ENCODE measurements at regions not wholly inside any gene's neighbourhood (a gene's known extent, or its start where the extent isn't known, plus 50 kb on each side); places are given as distances from the start of the nearest gene placed in this dataset.

DNA sequence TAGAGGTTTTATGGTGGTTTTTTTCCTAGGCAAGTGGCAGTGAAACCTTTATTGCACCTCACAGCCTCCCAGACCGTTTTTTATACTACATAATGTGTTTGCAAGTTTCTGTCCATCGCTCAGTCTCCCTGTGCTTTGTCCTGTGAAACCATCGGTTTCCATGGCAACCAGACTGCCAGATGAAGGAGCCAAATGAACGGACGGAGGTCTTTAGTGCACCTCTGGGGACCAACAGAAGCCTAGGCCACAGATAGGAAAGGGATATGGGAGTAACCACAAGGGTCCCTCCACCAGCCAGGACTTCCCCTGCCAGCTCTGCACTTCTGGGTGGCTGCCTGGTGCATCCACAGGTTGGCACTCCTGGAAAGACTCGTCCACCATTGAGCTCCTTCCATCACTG lies 165.0 kb downstream of the CHST1 start:
- no peak overlapping the region for H2AK5ac ChIP-seq (ENCODE audit: low read length, severe bottlenecking)
- peaks cover 5 to 38% of the 10 kb centered on the region in 2 experiments for H3K27me3 ChIP-seq (ENCODE audit: control insufficient read depth in 1 of 2, insufficient read depth in 1 of 2, low read length in 2 of 2)
- no peak overlapping the region for H2BK12ac ChIP-seq (ENCODE audit: low read length in 2 of 2)
- H3K4ac ChIP-seq (ENCODE audit: low read depth in 1 of 2, low read length in 2 of 2): no peak overlapping the region
- H2BK15ac ChIP-seq (ENCODE audit: low read depth, poor library complexity, severe bottlenecking): no peak overlapping the region
- H2BK5ac ChIP-seq (ENCODE audit: low read depth, low read length, poor library complexity, severe bottlenecking): no peak overlapping the region
- no peak overlapping the region for H4K8ac ChIP-seq (ENCODE audit: low read length)
- H3K79me1 ChIP-seq (replicated peaks; ENCODE audit: low read length, poor library complexity, severe bottlenecking): no peaks in the 10 kb centered on the region
- no peak overlapping the region for H3K18ac ChIP-seq (ENCODE audit: low read depth in 1 of 2, low read length in 2 of 2)
- no peak overlapping the region for H3K14ac ChIP-seq (ENCODE audit: low read length in 2 of 2)
- H2BK120ac ChIP-seq (ENCODE audit: low read depth, low read length): no peak overlapping the region
- H3K9me3 ChIP-seq (ENCODE audit: control insufficient read depth, low read length): peaks cover 8% of the 10 kb centered on the region
- no peak overlapping the region for H3K27ac ChIP-seq (ENCODE audit: low read length, poor library complexity, severe bottlenecking)
- H3K4me2 ChIP-seq (ENCODE audit: low read length, poor library complexity, severe bottlenecking): no peak overlapping the region
- no peak overlapping the region for H4K91ac ChIP-seq (ENCODE audit: low read length)
- WGBS: 50% methylated on average over 6 of the region's 6 CpGs
- no peak overlapping the region for H3K9ac ChIP-seq (ENCODE audit: low read length)
- no peaks in the 10 kb centered on the region for H3K36me3 ChIP-seq (ENCODE audit: control insufficient read depth in 1 of 2, insufficient read depth in 2 of 2, low read depth in 1 of 2, low read length in 2 of 2)
- H3K4me1 ChIP-seq (ENCODE audit: control insufficient read depth, insufficient read depth, low read depth, low read length): peaks cover 4% of the 10 kb centered on the region
- DNase-seq: no peak
- H3K23ac ChIP-seq (ENCODE audit: low read length in 2 of 2): no peak overlapping the region
- H2AFZ ChIP-seq (ENCODE audit: low read depth, low read length): no peak overlapping the region
- H3K4me3 ChIP-seq (ENCODE audit: insufficient read depth in 1 of 2, low read depth in 1 of 2, low read length in 2 of 2): no peak overlapping the region

DNA sequence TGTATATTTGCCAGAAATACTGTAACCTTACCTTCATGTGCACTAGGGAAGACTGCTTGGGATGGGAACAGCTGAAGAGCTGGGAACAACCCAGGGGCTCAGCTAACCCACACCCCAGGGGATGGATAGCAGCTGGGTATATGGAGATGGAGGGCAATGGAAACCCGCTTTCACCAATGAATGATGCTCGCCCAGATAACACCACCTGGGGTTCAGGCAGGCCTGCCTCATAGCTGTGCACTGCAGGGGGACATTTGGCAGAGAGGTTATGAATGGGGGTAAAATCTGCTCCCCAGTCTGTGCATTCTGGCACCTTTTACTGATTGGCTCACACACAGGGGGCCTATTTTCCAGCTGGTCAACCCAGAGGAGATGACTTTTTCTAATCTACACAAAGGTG lies 170.7 kb downstream of the CHST1 start:
- no peak overlapping the region for H3K4ac ChIP-seq (ENCODE audit: low read depth in 1 of 2, low read length in 2 of 2)
- WGBS: 85% methylated on average over 2 of the region's 2 CpGs
- no peak overlapping the region for H3K23ac ChIP-seq (ENCODE audit: low read length in 2 of 2)
- H3K27ac ChIP-seq (ENCODE audit: low read length, poor library complexity, severe bottlenecking): no peak overlapping the region
- H2AFZ ChIP-seq (ENCODE audit: low read depth, low read length): no peak overlapping the region
- H2BK120ac ChIP-seq (ENCODE audit: low read depth, low read length): no peak overlapping the region
- no peaks in the 10 kb centered on the region for H3K36me3 ChIP-seq (ENCODE audit: control insufficient read depth in 1 of 2, insufficient read depth in 2 of 2, low read depth in 1 of 2, low read length in 2 of 2)
- H3K9ac ChIP-seq (ENCODE audit: low read length): no peak overlapping the region
- no peak for DNase-seq
- H2BK12ac ChIP-seq (ENCODE audit: low read length in 2 of 2): no peak overlapping the region
- H3K27me3 ChIP-seq (ENCODE audit: control insufficient read depth in 1 of 2, insufficient read depth in 1 of 2, low read length in 2 of 2): peaks cover 23 to 70% of the 10 kb centered on the region in 2 experiments
- H3K9me3 ChIP-seq (ENCODE audit: control insufficient read depth, low read length): peaks cover 12% of the 10 kb centered on the region
- H2BK15ac ChIP-seq (ENCODE audit: low read depth, poor library complexity, severe bottlenecking): no peak overlapping the region
- H3K4me3 ChIP-seq (ENCODE audit: insufficient read depth in 1 of 2, low read depth in 1 of 2, low read length in 2 of 2): no peak overlapping the region
- no peak overlapping the region for H2AK5ac ChIP-seq (ENCODE audit: low read length, severe bottlenecking)
- no peak overlapping the region for H3K4me2 ChIP-seq (ENCODE audit: low read length, poor library complexity, severe bottlenecking)
- no peaks in the 10 kb centered on the region for H3K79me1 ChIP-seq (replicated peaks; ENCODE audit: low read length, poor library complexity, severe bottlenecking)
- no peak overlapping the region for H3K18ac ChIP-seq (ENCODE audit: low read depth in 1 of 2, low read length in 2 of 2)
- H2BK5ac ChIP-seq (ENCODE audit: low read depth, low read length, poor library complexity, severe bottlenecking): no peak overlapping the region
- H4K8ac ChIP-seq (ENCODE audit: low read length): no peak overlapping the region
- H4K91ac ChIP-seq (ENCODE audit: low read length): no peak overlapping the region
- no peak overlapping the region for H3K14ac ChIP-seq (ENCODE audit: low read length in 2 of 2)
- H3K4me1 ChIP-seq (ENCODE audit: control insufficient read depth, insufficient read depth, low read depth, low read length): no peaks in the 10 kb centered on the region

DNA sequence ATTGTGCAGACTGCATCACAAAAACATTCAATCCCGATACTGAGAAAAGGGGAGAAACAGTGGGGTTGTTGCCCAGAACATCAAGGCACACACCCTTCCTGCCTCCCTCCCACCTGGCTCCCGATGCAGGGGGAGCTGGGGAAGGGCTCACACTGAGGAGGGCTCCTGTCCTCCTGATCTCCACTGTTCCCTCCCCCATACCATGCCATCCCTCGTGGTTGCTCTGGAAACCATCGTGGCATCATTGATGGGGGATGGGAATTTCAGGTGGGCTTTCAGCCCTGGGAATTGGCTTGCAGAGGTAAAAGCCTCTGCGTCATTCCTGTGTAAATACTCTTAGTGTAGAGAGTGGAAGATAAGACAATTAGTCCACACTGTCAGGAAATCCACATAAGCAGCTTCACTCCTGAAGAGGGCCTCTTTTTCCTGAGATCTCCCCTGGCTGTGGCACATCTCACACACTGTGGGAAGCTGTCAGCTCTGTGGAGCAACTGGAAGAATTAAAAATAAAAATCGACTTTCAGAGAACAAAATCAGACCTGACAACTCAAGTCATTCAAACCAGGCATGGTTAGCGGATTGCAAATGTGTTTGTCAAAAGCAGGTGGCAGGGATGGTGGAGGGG lies 176.0 kb downstream of the CHST1 start:
- Histone ChIP-seq H2BK12ac (ENCODE audit: low read length in 2 of 2) (no peak overlapping the region), H2AK5ac (ENCODE audit: low read length, severe bottlenecking) (no peak overlapping the region), H4K91ac (ENCODE audit: low read length) (no peak overlapping the region), H3K27me3 (ENCODE audit: control insufficient read depth in 1 of 2, insufficient read depth in 1 of 2, low read length in 2 of 2) (peaks cover 20 to 90% of the 10 kb centered on the region in 2 experiments), H2AFZ (ENCODE audit: low read depth, low read length) (no peak overlapping the region), H3K36me3 (ENCODE audit: control insufficient read depth in 1 of 2, insufficient read depth in 2 of 2, low read depth in 1 of 2, low read length in 2 of 2) (no peaks in the 10 kb centered on the region), H3K14ac (ENCODE audit: low read length in 2 of 2) (no peak overlapping the region), H3K79me1 (replicated peaks; ENCODE audit: low read length, poor library complexity, severe bottlenecking) (no peaks in the 10 kb centered on the region), H3K4me3 (ENCODE audit: insufficient read depth in 1 of 2, low read depth in 1 of 2, low read length in 2 of 2) (no peak overlapping the region), H2BK120ac (ENCODE audit: low read depth, low read length) (no peak overlapping the region), H3K9me3 (ENCODE audit: control insufficient read depth, low read length) (peaks cover 12% of the 10 kb centered on the region), H3K18ac (ENCODE audit: low read depth in 1 of 2, low read length in 2 of 2) (no peak overlapping the region), H2BK5ac (ENCODE audit: low read depth, low read length, poor library complexity, severe bottlenecking) (no peak overlapping the region), H2BK15ac (ENCODE audit: low read depth, poor library complexity, severe bottlenecking) (no peak overlapping the region), H3K4me2 (ENCODE audit: low read length, poor library complexity, severe bottlenecking) (no peak overlapping the region), H3K4me1 (ENCODE audit: control insufficient read depth, insufficient read depth, low read depth, low read length) (no peaks in the 10 kb centered on the region), H3K23ac (ENCODE audit: low read length in 2 of 2) (no peak overlapping the region), H3K27ac (ENCODE audit: low read length, poor library complexity, severe bottlenecking) (no peak overlapping the region), H3K9ac (ENCODE audit: low read length) (no peak overlapping the region), H4K8ac (ENCODE audit: low read length) (no peak overlapping the region), H3K4ac (ENCODE audit: low read depth in 1 of 2, low read length in 2 of 2) (no peak overlapping the region)
- WGBS: 67% methylated on average over 5 of the region's 7 CpGs
- DNase-seq: no peak

DNA sequence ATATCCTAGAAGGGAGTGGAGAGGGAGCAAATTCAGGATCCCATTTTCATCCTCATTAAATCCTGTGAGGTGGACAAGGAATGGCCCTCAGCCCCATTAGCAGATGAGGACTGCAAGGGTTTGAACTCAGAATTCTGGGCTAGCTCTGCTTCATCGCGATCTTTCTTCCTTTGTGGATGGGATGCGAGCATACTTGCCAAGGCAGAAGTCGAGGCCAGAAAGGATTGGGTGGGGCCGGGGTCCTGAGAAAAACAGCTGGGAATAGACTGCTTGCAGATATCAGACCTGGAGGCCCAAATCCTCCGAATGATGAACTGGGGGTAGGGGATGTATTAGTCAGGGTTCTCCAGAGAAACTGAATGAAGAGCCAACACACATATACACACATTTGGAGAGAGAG lies 179.0 kb downstream of the CHST1 start:
- H3K9me3 ChIP-seq (ENCODE audit: control insufficient read depth, low read length): no peaks in the 10 kb centered on the region
- H3K23ac ChIP-seq (ENCODE audit: low read length in 2 of 2): no peak overlapping the region
- WGBS: 95% methylated on average over 5 of the region's 6 CpGs
- no peak overlapping the region for H3K9ac ChIP-seq (ENCODE audit: low read length)
- H3K4me2 ChIP-seq (ENCODE audit: low read length, poor library complexity, severe bottlenecking): no peak overlapping the region
- no peak for DNase-seq
- H2BK12ac ChIP-seq (ENCODE audit: low read length in 2 of 2): no peak overlapping the region
- H3K4ac ChIP-seq (ENCODE audit: low read depth in 1 of 2, low read length in 2 of 2): no peak overlapping the region
- H2AFZ ChIP-seq (ENCODE audit: low read depth, low read length): no peak overlapping the region
- no peak overlapping the region for H4K8ac ChIP-seq (ENCODE audit: low read length)
- H4K91ac ChIP-seq (ENCODE audit: low read length): no peak overlapping the region
- no peaks in the 10 kb centered on the region for H3K79me1 ChIP-seq (replicated peaks; ENCODE audit: low read length, poor library complexity, severe bottlenecking)
- no peak overlapping the region for H3K14ac ChIP-seq (ENCODE audit: low read length in 2 of 2)
- H3K27me3 ChIP-seq (ENCODE audit: control insufficient read depth in 1 of 2, insufficient read depth in 1 of 2, low read length in 2 of 2): peaks cover 13 to 94% of the 10 kb centered on the region in 2 experiments
- no peak overlapping the region for H2BK15ac ChIP-seq (ENCODE audit: low read depth, poor library complexity, severe bottlenecking)
- no peaks in the 10 kb centered on the region for H3K36me3 ChIP-seq (ENCODE audit: control insufficient read depth in 1 of 2, insufficient read depth in 2 of 2, low read depth in 1 of 2, low read length in 2 of 2)
- H3K4me3 ChIP-seq (ENCODE audit: insufficient read depth in 1 of 2, low read depth in 1 of 2, low read length in 2 of 2): no peak overlapping the region
- no peak overlapping the region for H3K27ac ChIP-seq (ENCODE audit: low read length, poor library complexity, severe bottlenecking)
- no peaks in the 10 kb centered on the region for H3K4me1 ChIP-seq (ENCODE audit: control insufficient read depth, insufficient read depth, low read depth, low read length)
- no peak overlapping the region for H2BK5ac ChIP-seq (ENCODE audit: low read depth, low read length, poor library complexity, severe bottlenecking)
- no peak overlapping the region for H2BK120ac ChIP-seq (ENCODE audit: low read depth, low read length)
- no peak overlapping the region for H2AK5ac ChIP-seq (ENCODE audit: low read length, severe bottlenecking)
- H3K18ac ChIP-seq (ENCODE audit: low read depth in 1 of 2, low read length in 2 of 2): no peak overlapping the region
